Glutamatergic neuron (in vitro differentiated cells): ENCODE measurements at regions not wholly inside any gene's neighbourhood (a gene's known extent, or its start where the extent isn't known, plus 50 kb on each side); places are given as distances from the start of the nearest gene placed in this dataset.
"Not testable (repeated sequence)": the region's sequence is repeated elsewhere in the genome, so short reads cannot be mapped to it uniquely, and the experiment has no call there.

Experiments
- DNase-seq: peaks from one replicate; pipeline ENCODE4 v3.0.0; 2022
- H3K27ac Mint-ChIP-seq: one replicate; pipeline ENCODE4 v1.8.0; 2020; ENCODE audit warnings: mild to moderate bottlenecking, mixed read lengths, inconsistent platforms; ENCODE audit not compliant: unreplicated experiment
- H3K27me3 Mint-ChIP-seq: one replicate; pipeline ENCODE4 v1.8.0; 2020; ENCODE audit warnings: mild to moderate bottlenecking, moderate library complexity, mixed read lengths, inconsistent platforms; ENCODE audit not compliant: unreplicated experiment
- H3K36me3 Mint-ChIP-seq: one replicate; pipeline ENCODE4 v1.8.0; 2020; ENCODE audit warnings: mild to moderate bottlenecking, mixed read lengths, inconsistent platforms; ENCODE audit not compliant: unreplicated experiment
- H3K4me1 Mint-ChIP-seq: one replicate; pipeline ENCODE4 v1.8.0; 2020; ENCODE audit warnings: mild to moderate bottlenecking, low read depth, mixed read lengths, inconsistent platforms; ENCODE audit not compliant: unreplicated experiment
- H3K4me3 Mint-ChIP-seq: one replicate; pipeline ENCODE4 v1.8.0; 2020; ENCODE audit warnings: mild to moderate bottlenecking, mixed read lengths, inconsistent platforms; ENCODE audit not compliant: unreplicated experiment
- H3K9me3 Mint-ChIP-seq: one replicate; pipeline ENCODE4 v1.8.0; 2020; ENCODE audit warnings: mild to moderate bottlenecking, moderate library complexity, mixed read lengths, inconsistent platforms; ENCODE audit not compliant: unreplicated experiment
- CTCF ChIP-seq: fragments of 200-600 bp; sonication (generic); IDR thresholded peaks from one replicate; pipeline ENCODE4 v1.5.0; 2021; ENCODE audit not compliant: partially characterized antibody, unreplicated experiment

- H3K4me3 Mint-ChIP-seq: peak overlapping the region; percentile 89
- H3K36me3 Mint-ChIP-seq, DNase-seq, H3K4me1 Mint-ChIP-seq, H3K27me3 Mint-ChIP-seq, H3K9me3 Mint-ChIP-seq, H3K27ac Mint-ChIP-seq: not testable (repeated sequence)
Measured at GRCh38 chr10:38356527-38356926, 262.4 kb downstream of the ZNF37A start.

DNA sequence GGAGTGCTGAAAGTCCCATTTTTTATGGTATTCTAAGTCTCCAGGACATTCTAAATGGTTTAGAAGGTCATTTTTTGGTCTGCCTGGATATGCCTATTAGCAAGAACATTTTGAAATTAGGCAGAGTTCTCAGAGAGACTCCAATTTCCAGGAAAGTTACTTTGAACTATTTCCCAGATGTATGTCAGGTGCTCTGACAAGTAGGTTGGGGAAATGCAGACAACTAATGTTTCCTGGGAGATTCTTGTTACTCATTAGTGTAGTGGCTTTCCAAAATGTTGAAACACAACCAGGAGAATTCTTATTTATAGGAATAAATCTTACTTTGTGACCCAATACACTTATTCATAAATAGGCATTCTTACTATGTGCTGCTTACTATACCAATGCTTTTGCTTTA, 268.4 kb downstream of the ZNF37A start:
- not testable (repeated sequence) for H3K4me1 Mint-ChIP-seq, H3K4me3 Mint-ChIP-seq, H3K27ac Mint-ChIP-seq, H3K27me3 Mint-ChIP-seq, H3K36me3 Mint-ChIP-seq, DNase-seq, H3K9me3 Mint-ChIP-seq

DNA sequence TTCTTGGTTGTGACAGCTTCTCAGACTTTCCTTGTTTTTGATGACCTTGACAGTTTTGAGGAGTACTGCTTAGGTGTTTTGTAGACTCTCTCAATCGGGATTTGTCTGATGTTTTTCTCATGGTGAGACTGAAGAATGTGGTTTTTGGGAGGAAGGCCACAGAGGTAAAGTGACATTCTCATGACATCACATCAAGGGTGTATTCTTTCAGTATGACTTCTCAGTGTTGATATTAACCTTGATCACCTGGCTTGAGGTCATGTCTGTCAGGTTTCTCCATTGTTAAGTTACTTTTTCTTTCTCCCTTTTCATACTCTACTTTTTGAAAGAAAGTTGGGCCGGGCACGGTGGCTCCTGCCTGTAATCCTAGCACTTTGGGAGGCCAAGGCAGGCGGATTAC, 269.9 kb downstream of the ZNF37A start:
- H3K4me3 Mint-ChIP-seq, H3K9me3 Mint-ChIP-seq, H3K27ac Mint-ChIP-seq, DNase-seq, H3K36me3 Mint-ChIP-seq, H3K27me3 Mint-ChIP-seq, H3K4me1 Mint-ChIP-seq: not testable (repeated sequence)

DNA sequence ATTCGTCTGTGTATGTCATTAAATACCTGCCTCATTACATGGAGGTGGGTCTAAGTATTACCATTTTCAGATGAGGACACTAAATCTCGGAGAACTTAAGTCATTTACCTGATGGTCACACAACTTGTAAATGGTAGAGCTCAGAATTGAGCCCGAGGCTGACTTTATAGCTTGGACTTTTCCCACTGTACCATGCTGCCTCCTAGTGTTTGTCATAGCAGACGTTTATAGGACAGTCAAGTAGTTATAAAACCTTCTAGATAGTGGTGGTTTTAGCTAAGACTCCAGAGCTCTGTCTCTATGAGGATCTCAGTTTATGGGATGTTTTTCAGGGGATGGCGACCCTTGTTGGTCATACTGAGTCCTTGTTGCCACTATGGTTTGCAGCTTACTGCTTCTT, 271.8 kb downstream of the ZNF37A start:
- H3K27ac Mint-ChIP-seq, DNase-seq: not testable (repeated sequence)

GRCh38 chr10:38383800-38384199, 289.7 kb downstream of the ZNF37A start:
- DNase-seq, H3K9me3 Mint-ChIP-seq, H3K4me3 Mint-ChIP-seq, H3K27ac Mint-ChIP-seq, H3K27me3 Mint-ChIP-seq, H3K36me3 Mint-ChIP-seq, H3K4me1 Mint-ChIP-seq: not testable (repeated sequence)

More for the DNA sequence above, 271.8 kb downstream of the ZNF37A start:
- H3K9me3 Mint-ChIP-seq, H3K4me1 Mint-ChIP-seq, H3K27me3 Mint-ChIP-seq, H3K36me3 Mint-ChIP-seq, H3K4me3 Mint-ChIP-seq: not testable (repeated sequence)

GRCh38 chr10:38386869-38387268, 292.7 kb downstream of the ZNF37A start:
- not testable (repeated sequence) for H3K27ac Mint-ChIP-seq, H3K36me3 Mint-ChIP-seq, DNase-seq, H3K27me3 Mint-ChIP-seq, H3K9me3 Mint-ChIP-seq, H3K4me3 Mint-ChIP-seq, H3K4me1 Mint-ChIP-seq

GRCh38 chr10:38390725-38391124, 296.6 kb downstream of the ZNF37A start:
- H3K9me3 Mint-ChIP-seq, H3K27ac Mint-ChIP-seq, H3K27me3 Mint-ChIP-seq, H3K36me3 Mint-ChIP-seq, H3K4me1 Mint-ChIP-seq, H3K4me3 Mint-ChIP-seq, DNase-seq: not testable (repeated sequence)
- TF ChIP-seq CTCF: peak; percentile 10

DNA sequence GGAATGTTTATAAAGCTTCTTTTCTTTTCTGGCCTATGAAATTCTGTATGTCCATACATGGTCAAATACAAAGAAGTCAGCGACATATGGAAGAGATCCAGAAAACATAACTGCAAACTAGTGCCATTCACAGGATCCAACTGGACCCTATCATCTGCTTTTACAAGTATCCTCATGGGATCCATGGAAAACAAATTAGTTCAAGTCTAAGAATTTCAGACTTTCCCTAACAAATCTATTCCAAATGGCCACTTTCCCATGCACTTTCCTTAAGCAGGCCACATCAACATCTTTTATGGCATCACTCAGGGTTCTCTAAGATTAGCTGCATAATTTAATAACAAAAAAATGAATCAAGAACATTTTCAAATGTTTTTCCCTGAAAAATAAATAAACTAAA, 301.3 kb downstream of the ZNF37A start:
- not testable (repeated sequence) for H3K9me3 Mint-ChIP-seq, H3K4me1 Mint-ChIP-seq, H3K36me3 Mint-ChIP-seq, H3K27ac Mint-ChIP-seq, H3K27me3 Mint-ChIP-seq, H3K4me3 Mint-ChIP-seq, DNase-seq

GRCh38 chr10:38396178-38396954, 302.2 kb downstream of the ZNF37A start:
- H3K36me3 Mint-ChIP-seq, H3K27me3 Mint-ChIP-seq, H3K4me1 Mint-ChIP-seq, H3K9me3 Mint-ChIP-seq, DNase-seq, H3K4me3 Mint-ChIP-seq, H3K27ac Mint-ChIP-seq: not testable (repeated sequence)

- H3K4me3 Mint-ChIP-seq: peak overlapping the region; percentile 90
- H3K4me1 Mint-ChIP-seq, H3K36me3 Mint-ChIP-seq, H3K9me3 Mint-ChIP-seq, H3K27ac Mint-ChIP-seq, H3K27me3 Mint-ChIP-seq, DNase-seq: not testable (repeated sequence)
Measured at GRCh38 chr10:38401565-38401964, 307.4 kb downstream of the ZNF37A start.

DNA sequence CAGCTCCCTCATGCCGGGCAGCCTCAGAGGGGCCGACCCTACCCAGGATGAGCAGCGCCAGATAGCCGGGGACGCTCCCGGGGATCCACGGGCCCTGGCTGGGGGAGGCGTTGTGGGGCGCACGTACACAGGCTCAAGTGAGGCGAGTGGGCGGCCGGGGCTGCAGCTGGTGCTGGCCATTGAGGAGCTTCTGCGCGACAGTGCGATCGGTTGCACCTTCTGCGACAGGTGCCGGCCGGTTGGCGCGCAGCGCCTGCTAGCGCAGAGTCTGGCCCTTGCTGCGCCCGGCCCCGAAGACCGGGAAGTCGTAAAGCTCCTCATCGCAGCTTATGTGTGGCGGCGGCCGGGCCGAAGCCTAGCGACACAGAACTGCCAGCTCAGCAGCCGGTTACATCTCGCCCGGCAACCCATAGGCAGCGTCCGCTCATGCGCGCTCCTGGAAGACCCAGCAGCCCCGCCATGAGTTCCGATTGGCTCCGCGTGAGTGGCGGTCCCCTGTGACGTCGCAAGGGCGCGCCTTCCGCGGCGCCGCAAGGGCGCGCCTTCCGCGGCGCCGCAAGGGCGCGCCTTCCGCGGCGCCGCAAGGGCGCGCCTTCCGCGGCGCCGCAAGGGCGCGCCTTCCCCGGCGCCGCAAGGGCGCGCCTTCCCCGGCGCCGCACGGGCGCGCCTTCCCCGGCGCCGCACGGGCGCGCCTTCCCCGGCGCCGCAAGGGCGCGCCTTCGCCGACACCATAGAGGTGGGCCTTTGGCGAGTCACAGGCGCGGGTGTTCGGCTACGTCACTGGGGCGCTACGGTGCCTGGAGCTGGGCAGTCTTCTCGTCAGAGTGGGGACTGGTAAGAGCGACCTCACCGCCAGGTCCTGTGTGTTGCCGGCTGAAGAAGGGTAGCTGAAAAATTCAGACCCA, 308.6 kb downstream of the ZNF37A start:
- H3K27ac Mint-ChIP-seq: peak overlapping the region; percentile 91
- H3K36me3 Mint-ChIP-seq, H3K4me1 Mint-ChIP-seq, H3K9me3 Mint-ChIP-seq, H3K27me3 Mint-ChIP-seq: not testable (repeated sequence)
- peak; percentile 81 for DNase-seq
- peak overlapping the region; percentile 90 for H3K4me3 Mint-ChIP-seq
